IMR-90 (cell line): ENCODE measurements at regions not wholly inside any gene's neighbourhood (a gene's known extent, or its start where the extent isn't known, plus 50 kb on each side); places are given as distances from the start of the nearest gene placed in this dataset.

Experiments
- ATAC-seq: fragments of 200-7000 bp; cut with Tn5 transposase; 2 replicates; pipeline ENCODE4 v1.9.1; 2020; ENCODE audit warnings: low read depth, mild to moderate bottlenecking, moderate library complexity
- BruUV-seq: library from RNA; stranded (reverse); fragments of 400-500 nt; replicated peaks from 2 replicates; lab custom pipeline; 2021; lab: Mats Ljungman, UMichigan
- CTCF ChIA-PET: fragments of 300-600 bp; formaldehyde crosslinking; extraction: SDS; loops from one replicate; lab custom pipeline; 2021; ENCODE audit warnings: antibody characterized with exemption; lab: Yijun Ruan, JAX
- POLR2A ChIA-PET: fragments of 300-600 bp; sonication (Branson Sonifier 250); formaldehyde crosslinking; loops from one replicate; lab custom pipeline; 2022; ENCODE audit warnings: antibody characterized with exemption; ENCODE audit not compliant: unreplicated experiment; lab: Charles Lee
- DNase-seq: peaks from one replicate; pipeline ENCODE4 v3.0.0; 2013
- H2AFZ ChIP-seq: replicated peaks from 2 replicates; pipeline ENCODE3; 2013; ENCODE audit warnings: low read length, mild to moderate bottlenecking; ENCODE audit not compliant: poor library complexity
- H2AK5ac ChIP-seq: 2 replicates; pipeline ENCODE4 v1.6.1; 2013; ENCODE audit warnings: low read depth, low read length, inconsistent platforms
- H2AK9ac ChIP-seq: replicated peaks from 2 replicates; pipeline ENCODE3; 2013; ENCODE audit warnings: mild to moderate bottlenecking, low read depth, low read length, moderate library complexity; ENCODE audit not compliant: poor library complexity
- H2BK120ac ChIP-seq: 2 replicates; pipeline ENCODE4 v1.6.1; 2013; ENCODE audit warnings: low read depth, low read length, inconsistent platforms
- H2BK15ac ChIP-seq: 3 replicates; pipeline ENCODE4 v1.6.1; 2013; ENCODE audit warnings: low read depth, low read length, inconsistent platforms
- H2BK20ac ChIP-seq: 2 replicates; pipeline ENCODE4 v1.6.1; 2013; ENCODE audit warnings: low read depth, mild to moderate bottlenecking, inconsistent platforms, low read length, moderate library complexity
- H2BK5ac ChIP-seq: 2 replicates; pipeline ENCODE4 v1.6.1; 2013; ENCODE audit warnings: mild to moderate bottlenecking, low read depth, low read length, inconsistent platforms; ENCODE audit not compliant: poor library complexity, severe bottlenecking
- H3K14ac ChIP-seq: replicated peaks from 2 replicates; pipeline ENCODE4 v1.6.1; 2013; ENCODE audit warnings: low read depth, low read length, inconsistent platforms
- H3K18ac ChIP-seq: 2 replicates; pipeline ENCODE4 v1.6.1; 2013; ENCODE audit warnings: low read depth, low read length, control low read depth
- H3K23ac ChIP-seq: 2 replicates; pipeline ENCODE4 v1.6.1; 2013; ENCODE audit warnings: low read depth, low read length, inconsistent platforms
- H3K27ac ChIP-seq: 2 replicates; pipeline ENCODE4 v1.5.1; 2013; ENCODE audit warnings: mild to moderate bottlenecking, control low read depth, low read length; ENCODE audit not compliant: insufficient read depth
- H3K27me3 ChIP-seq: 2 replicates; pipeline ENCODE4 v1.6.1; 2013; ENCODE audit warnings: low read length; ENCODE audit not compliant: control insufficient read depth, insufficient read depth
- H3K36me3 ChIP-seq: 2 replicates; pipeline ENCODE4 v1.6.1; 2013; ENCODE audit warnings: low read length, mixed read lengths; ENCODE audit not compliant: control insufficient read depth, insufficient read depth
- H3K4ac ChIP-seq: 2 replicates; pipeline ENCODE4 v1.6.1; 2013; ENCODE audit warnings: low read depth, low read length, inconsistent platforms
- H3K4me1 ChIP-seq: 2 replicates; pipeline ENCODE4 v1.6.1; 2013; ENCODE audit warnings: low read length, mixed read lengths; ENCODE audit not compliant: control insufficient read depth, insufficient read depth
- H3K4me2 ChIP-seq: 2 replicates; pipeline ENCODE4 v1.6.1; 2013; ENCODE audit warnings: low read depth, mild to moderate bottlenecking, control low read depth, low read length, moderate library complexity
- H3K4me3 ChIP-seq: 2 replicates; pipeline ENCODE4 v1.5.1; 2013; ENCODE audit warnings: low read depth, mild to moderate bottlenecking, control low read depth, low read length, moderate library complexity; ENCODE audit not compliant: insufficient read depth
- H3K56ac ChIP-seq: 2 replicates; pipeline ENCODE4 v1.6.1; 2013; ENCODE audit warnings: low read length, inconsistent platforms; ENCODE audit not compliant: insufficient read depth; ENCODE audit errors: extremely low read depth
- H3K79me1 ChIP-seq, 2 experiments: 2 replicates each; pipeline ENCODE4 v1.6.1; 2013; ENCODE audit warnings: low read length in 2 of 2, inconsistent platforms in 1 of 2, low read depth in 1 of 2
- H3K9ac ChIP-seq: 2 replicates; pipeline ENCODE4 v1.6.1; 2013; ENCODE audit warnings: low read depth, low read length, control low read depth
- H3K9me1 ChIP-seq: 2 replicates; pipeline ENCODE4 v1.6.1; 2013; ENCODE audit warnings: low read length, inconsistent platforms; ENCODE audit not compliant: insufficient read depth
- H3K9me3 ChIP-seq: 2 replicates; pipeline ENCODE4 v1.6.1; 2013; ENCODE audit warnings: low read length; ENCODE audit not compliant: control insufficient read depth, insufficient read depth
- H4K20me1 ChIP-seq: 2 replicates; pipeline ENCODE4 v1.6.1; 2013; ENCODE audit warnings: low read length, inconsistent platforms; ENCODE audit not compliant: insufficient read depth
- H4K5ac ChIP-seq: 2 replicates; pipeline ENCODE4 v1.6.1; 2013; ENCODE audit warnings: mild to moderate bottlenecking, low read depth, low read length, control low read depth
- H4K8ac ChIP-seq, 2 experiments: 2 replicates each; pipeline ENCODE4 v1.6.1; 2013; ENCODE audit warnings: low read depth in 2 of 2, low read length in 2 of 2, control low read depth in 1 of 2, inconsistent platforms in 1 of 2
- H4K91ac ChIP-seq: 2 replicates; pipeline ENCODE4 v1.6.1; 2013; ENCODE audit warnings: low read depth, low read length, inconsistent platforms; ENCODE audit not compliant: insufficient read depth
- BHLHE40 ChIP-seq: fragments of 150-350 bp; IDR thresholded peaks from 2 replicates; pipeline ENCODE4 v1.6.1; 2016; ENCODE audit warnings: mild to moderate bottlenecking, low read depth, low read length
- CEBPB ChIP-seq: IDR thresholded peaks from 2 replicates; pipeline ENCODE4 v1.6.1; 2012; ENCODE audit warnings: low read depth, low read length, improper control_type of control experiment
- CHD1 ChIP-seq: IDR thresholded peaks from 2 replicates; pipeline ENCODE4 v1.6.1; 2012; ENCODE audit warnings: low read depth, low read length, improper control_type of control experiment
- CTCF ChIP-seq: conservative IDR thresholded peaks from 2 replicates; pipeline ENCODE4 v1.5.1; 2012; ENCODE audit warnings: mild to moderate bottlenecking, low read depth, low read length, improper control_type of control experiment
- FOS ChIP-seq: fragments of 150-350 bp; IDR thresholded peaks from 2 replicates; pipeline ENCODE4 v1.6.1; 2016; ENCODE audit warnings: low read depth, low read length
- MAFK ChIP-seq: IDR thresholded peaks from 2 replicates; pipeline ENCODE4 v1.6.1; 2012; ENCODE audit warnings: low read depth, low read length, improper control_type of control experiment
- MAZ ChIP-seq: IDR thresholded peaks from 2 replicates; pipeline ENCODE4 v1.6.1; 2012; ENCODE audit warnings: low read depth, mild to moderate bottlenecking, low read length, improper control_type of control experiment, moderate library complexity, borderline replicate concordance
- NFE2L2 ChIP-seq: fragments of 150-350 bp; IDR thresholded peaks from 2 replicates; pipeline ENCODE4 v1.6.1; 2016; ENCODE audit warnings: low read depth, mild to moderate bottlenecking, low read length
- RAD21 ChIP-seq: IDR thresholded peaks from 2 replicates; pipeline ENCODE4 v1.6.1; 2012; ENCODE audit warnings: low read length, improper control_type of control experiment
- RFX5 ChIP-seq: IDR thresholded peaks from 2 replicates; pipeline ENCODE4 v1.8.0; 2012; ENCODE audit warnings: low read depth, mild to moderate bottlenecking, low read length, moderate library complexity
- WGBS, 2 experiments: methylation state at CpG; one replicate each; pipeline versions ENCODE4 v1.1.5 to v1.1.7; 2013; ENCODE audit warnings: missing lambda C conversion rate in 2 of 2; ENCODE audit not compliant: insufficient read length in 1 of 2; ENCODE audit errors: extremely low coverage in 2 of 2; 5-methylcytosine and 5-hydroxymethylcytosine counted together
- dilution Hi-C: fragments of 300-500 bp; cut with HindIII; formaldehyde crosslinking; loops from one replicate; pipeline ENCODE4 v1.14.3; 2018; ENCODE audit warnings: low sequenced_read_pairs; ENCODE audit not compliant: unreplicated experiment
- in situ Hi-C: fragments of 300-500 bp; cut with MboI; formaldehyde crosslinking; loops from 3 replicates; pipeline ENCODE4 v1.14.3; 2019; ENCODE audit warnings: low sequenced_read_pairs, inconsistent platforms, mixed read lengths
- intact Hi-C: fragments of 100-400 bp; cut with micrococcal nuclease; formaldehyde crosslinking; loops from 2 replicates; pipeline ENCODE4 v1.10.0; 2022
- TF ChIP-seq, protein P1 (sequence below): fragments of 150-350 bp; IDR thresholded peaks from 2 replicates; pipeline ENCODE4 v1.6.1; 2016; ENCODE audit warnings: low read depth, mild to moderate bottlenecking, low read length, moderate library complexity, borderline replicate concordance

DNA sequence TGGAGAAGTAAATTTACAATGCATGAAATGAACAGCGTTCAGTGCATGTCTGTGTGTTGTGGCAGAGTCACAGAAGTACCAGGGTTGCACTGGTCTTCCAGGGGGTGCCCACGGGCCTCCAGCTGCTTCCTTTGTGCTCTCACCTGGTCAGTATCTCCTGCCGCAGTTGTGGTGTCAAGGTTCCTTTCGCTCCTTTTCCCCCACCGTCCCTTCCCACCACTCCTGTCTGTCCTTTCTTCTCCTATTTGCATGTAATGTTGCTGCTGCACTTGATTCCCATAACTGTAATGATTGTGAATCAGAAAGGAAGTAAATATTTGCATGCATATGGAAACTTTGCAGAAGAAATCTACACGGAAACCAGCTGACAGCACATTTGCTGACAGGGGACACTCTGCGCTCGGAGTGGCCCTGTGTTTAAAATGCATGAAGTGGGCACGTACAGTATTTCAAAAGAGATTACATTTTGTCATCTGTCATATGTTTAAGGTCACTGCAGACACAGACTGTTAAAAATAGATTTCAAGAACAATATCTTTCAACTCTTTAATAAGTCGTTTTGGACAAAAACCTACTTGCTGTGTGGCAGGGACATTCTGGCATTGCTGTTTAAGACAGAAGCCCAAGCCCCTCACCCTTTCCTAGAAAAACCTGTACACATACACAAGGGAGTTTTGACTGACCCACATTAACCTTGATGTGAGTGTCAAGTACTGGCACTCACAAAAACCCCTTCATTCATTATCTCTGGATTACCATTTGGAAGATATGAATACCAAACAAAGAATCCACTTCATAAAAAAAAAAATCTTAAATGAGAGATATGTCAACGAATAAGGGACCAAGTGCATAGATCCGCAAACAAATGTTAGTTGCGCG, 336.7 kb upstream of the KLF6 start:
- BruUV-seq, result no TSS peak
- Histone ChIP-seq H3K4me1 (peaks cover 4% of the 10 kb centered on the region; the same call in 1 of the 2 replicates), H3K4ac (no peak overlapping the region), H2BK15ac (no peak overlapping the region), H3K27ac (no peak overlapping the region), H2BK5ac (no peak overlapping the region), H3K79me1 (no peaks in the 10 kb centered on the region), H2BK20ac (peak overlapping the region; percentile 34; the same call in 1 of the 2 replicates), H3K23ac (0 out of 2 replicates have a peak overlapping the region, but pooled peaks have one; percentile 8), H2AK5ac (no peak overlapping the region), H3K36me3 (no peaks in the 10 kb centered on the region), H4K8ac (no peak overlapping the region), H3K9me3 (peaks cover 4% of the 10 kb centered on the region), H3K56ac (no peak overlapping the region), H3K27me3 (no peaks in the 10 kb centered on the region), H4K20me1 (no peaks in the 10 kb centered on the region), H3K4me3 (no peak overlapping the region), H3K4me2 (no peak overlapping the region), H2BK120ac (peak overlapping the region; percentile 37; the same call in 1 of the 2 replicates), H2AFZ (peak overlapping the region; percentile 82), H4K91ac (no peak overlapping the region), H3K14ac (no peak overlapping the region), H3K9me1 (peaks cover 9% of the 10 kb centered on the region), H4K5ac (no peak overlapping the region), H3K9ac (no peak overlapping the region), H3K18ac (no peak overlapping the region), H2AK9ac (no peak overlapping the region)
- ChIA-PET POLR2A (interaction anchor here (0.8 kb wide), 1 partner anchor 10 kb away, joined by 3 read pairs; no protein-coding TSS in a partner anchor), CTCF (no interaction called here)
- ATAC-seq, result no peak
- 70% methylated on average over 2 of the region's 14 CpGs; no CpG with 5 or more reads in 1 of the 2 experiments for WGBS, 2 experiments
- dilution Hi-C loops, result no loop called here
- TF ChIP-seq, protein P1, sequence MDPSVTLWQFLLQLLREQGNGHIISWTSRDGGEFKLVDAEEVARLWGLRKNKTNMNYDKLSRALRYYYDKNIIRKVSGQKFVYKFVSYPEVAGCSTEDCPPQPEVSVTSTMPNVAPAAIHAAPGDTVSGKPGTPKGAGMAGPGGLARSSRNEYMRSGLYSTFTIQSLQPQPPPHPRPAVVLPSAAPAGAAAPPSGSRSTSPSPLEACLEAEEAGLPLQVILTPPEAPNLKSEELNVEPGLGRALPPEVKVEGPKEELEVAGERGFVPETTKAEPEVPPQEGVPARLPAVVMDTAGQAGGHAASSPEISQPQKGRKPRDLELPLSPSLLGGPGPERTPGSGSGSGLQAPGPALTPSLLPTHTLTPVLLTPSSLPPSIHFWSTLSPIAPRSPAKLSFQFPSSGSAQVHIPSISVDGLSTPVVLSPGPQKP, result no peak
- TF ChIP-seq FOS (no peak), MAFK (no peak), MAZ (no peak), CTCF (no peak), BHLHE40 (no peak), NFE2L2 (no peak), RAD21 (no peak), CEBPB (no peak), RFX5 (no peak), CHD1 (no peak)
- in situ Hi-C loops, result no loop called here
- intact Hi-C loops, result no loop called here
- no peak for DNase-seq
